Ishikawa (cell line): ENCODE measurements at regions not wholly inside any gene's neighbourhood (a gene's known extent, or its start where the extent isn't known, plus 50 kb on each side); places are given as distances from the start of the nearest gene placed in this dataset.

Experiments used
- CEBPB ChIP-seq: IDR thresholded peaks from 2 replicates; pipeline ENCODE4 v1.6.1; 2012
- CREB1 ChIP-seq: IDR thresholded peaks from 2 replicates; pipeline ENCODE4 v1.6.1; 2012; ENCODE audit warnings: low read depth
- EP300 ChIP-seq: IDR thresholded peaks from 2 replicates; pipeline ENCODE4 v1.6.1; 2012; ENCODE audit warnings: borderline replicate concordance
- FOXM1 ChIP-seq: IDR thresholded peaks from 2 replicates; pipeline ENCODE4 v1.6.1; 2012; ENCODE audit warnings: low read depth, borderline replicate concordance
- MAX ChIP-seq: IDR thresholded peaks from 2 replicates; pipeline ENCODE4 v1.6.1; 2012
- RAD21 ChIP-seq: IDR thresholded peaks from 2 replicates; pipeline ENCODE4 v1.6.1; 2012; ENCODE audit warnings: low read depth
- REST ChIP-seq: IDR thresholded peaks from 2 replicates; pipeline ENCODE4 v1.6.1; 2012; ENCODE audit warnings: low read depth, mild to moderate bottlenecking
- TAF1 ChIP-seq: IDR thresholded peaks from 2 replicates; pipeline ENCODE4 v1.6.1; 2012; ENCODE audit warnings: low read depth, mild to moderate bottlenecking
- TCF12 ChIP-seq: IDR thresholded peaks from 2 replicates; pipeline ENCODE4 v1.6.1; 2012; ENCODE audit warnings: low read depth
- YY1 ChIP-seq: IDR thresholded peaks from 2 replicates; pipeline ENCODE4 v1.6.1; 2012; ENCODE audit warnings: low read depth

- TF ChIP-seq FOXM1 (no peak), CEBPB (no peak), REST (no peak), TAF1 (no peak), RAD21 (no peak), MAX (no peak), EP300 (no peak), TCF12 (no peak), CREB1 (no peak), YY1 (no peak)
Measured at GRCh38 chr5:67998709-67999261, 216.8 kb upstream of the PIK3R1 start.
